ENCODE measurements at regions not wholly inside any gene's neighbourhood (a gene's known extent, or its start where the extent isn't known, plus 50 kb on each side); places are given as distances from the start of the nearest gene placed in this dataset.

- Histone ChIP-seq H3K9ac (ENCODE audit: low read length) (no peak overlapping the region), H3F3A (ENCODE audit: low read length, unreplicated experiment) (no peaks in the 10 kb centered on the region), H3K9me2 (replicated peaks; ENCODE audit: low read length) (no peaks in the 10 kb centered on the region), H3K36me3 (ENCODE audit: low read depth, low read length) (no peaks in the 10 kb centered on the region), H3K79me2 (ENCODE audit: low read length) (no peaks in the 10 kb centered on the region), H3K9me3 (ENCODE audit: low read length) (no peaks in the 10 kb centered on the region), H3K27me3 (ENCODE audit: low read length) (no peaks in the 10 kb centered on the region), H3K4me3 (ENCODE audit: low read length) (no peak overlapping the region), H4K20me1 (ENCODE audit: low read length) (no peaks in the 10 kb centered on the region), H3K4me2 (ENCODE audit: low read length) (no peak overlapping the region), H3K4me1 (ENCODE audit: insufficient read depth, low read length) (no peaks in the 10 kb centered on the region), H3K27ac (ENCODE audit: low read length) (no peak overlapping the region), H2AFZ (ENCODE audit: low read length) (no peak overlapping the region)
- POLR2A ChIA-PET (ENCODE audit: unreplicated experiment) = no interaction called here
- no peak for DNase-seq
- ATAC-seq = no peak
- no TSS peak for BruUV-seq (replicated peaks)
- intact Hi-C loops (cut with micrococcal nuclease) = no loop called here
- TF ChIP-seq, protein P1, sequence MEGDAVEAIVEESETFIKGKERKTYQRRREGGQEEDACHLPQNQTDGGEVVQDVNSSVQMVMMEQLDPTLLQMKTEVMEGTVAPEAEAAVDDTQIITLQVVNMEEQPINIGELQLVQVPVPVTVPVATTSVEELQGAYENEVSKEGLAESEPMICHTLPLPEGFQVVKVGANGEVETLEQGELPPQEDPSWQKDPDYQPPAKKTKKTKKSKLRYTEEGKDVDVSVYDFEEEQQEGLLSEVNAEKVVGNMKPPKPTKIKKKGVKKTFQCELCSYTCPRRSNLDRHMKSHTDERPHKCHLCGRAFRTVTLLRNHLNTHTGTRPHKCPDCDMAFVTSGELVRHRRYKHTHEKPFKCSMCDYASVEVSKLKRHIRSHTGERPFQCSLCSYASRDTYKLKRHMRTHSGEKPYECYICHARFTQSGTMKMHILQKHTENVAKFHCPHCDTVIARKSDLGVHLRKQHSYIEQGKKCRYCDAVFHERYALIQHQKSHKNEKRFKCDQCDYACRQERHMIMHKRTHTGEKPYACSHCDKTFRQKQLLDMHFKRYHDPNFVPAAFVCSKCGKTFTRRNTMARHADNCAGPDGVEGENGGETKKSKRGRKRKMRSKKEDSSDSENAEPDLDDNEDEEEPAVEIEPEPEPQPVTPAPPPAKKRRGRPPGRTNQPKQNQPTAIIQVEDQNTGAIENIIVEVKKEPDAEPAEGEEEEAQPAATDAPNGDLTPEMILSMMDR (conservative IDR thresholded peaks at IDR 0.05; ENCODE audit: low read depth, low read length) = no peak
- TF ChIP-seq EZH2 (IDR thresholded peaks at IDR 0.05; ENCODE audit: low read length, unreplicated experiment) = no peak
- no peak for TF ChIP-seq EZH2phosphoT487 (IDR thresholded peaks at IDR 0.05; ENCODE audit: borderline replicate concordance, low read length)
- CTCF ChIA-PET = no interaction called here
Measured at GRCh38 chr12:126163984-126164383, 1098.7 kb downstream of the AACS start.

- ChIA-PET CTCF (no interaction called here), POLR2A (ENCODE audit: unreplicated experiment) (no interaction called here)
- intact Hi-C loops (cut with micrococcal nuclease) = no loop called here
- no peak overlapping the region for H2AFZ ChIP-seq (ENCODE audit: low read length)
- no peaks in the 10 kb centered on the region for H3K4me1 ChIP-seq (ENCODE audit: insufficient read depth, low read length)
- no peak overlapping the region for H3K9ac ChIP-seq (ENCODE audit: low read length)
- no peaks in the 10 kb centered on the region for H3K36me3 ChIP-seq (ENCODE audit: low read depth, low read length)
- no peaks in the 10 kb centered on the region for H3K9me2 ChIP-seq (replicated peaks; ENCODE audit: low read length)
- DNase-seq (no peak), ATAC-seq (no peak)
- no TSS peak for BruUV-seq (replicated peaks)
- no peaks in the 10 kb centered on the region for H4K20me1 ChIP-seq (ENCODE audit: low read length)
- no peaks in the 10 kb centered on the region for H3K79me2 ChIP-seq (ENCODE audit: low read length)
- no peaks in the 10 kb centered on the region for H3K9me3 ChIP-seq (ENCODE audit: low read length)
- TF ChIP-seq, protein P1 (conservative IDR thresholded peaks at IDR 0.05; ENCODE audit: low read depth, low read length) = no peak
- TF ChIP-seq EZH2 (IDR thresholded peaks at IDR 0.05; ENCODE audit: low read length, unreplicated experiment) = no peak
- no peaks in the 10 kb centered on the region for H3F3A ChIP-seq (ENCODE audit: low read length, unreplicated experiment)
- no peak overlapping the region for H3K4me3 ChIP-seq (ENCODE audit: low read length)
- no peak overlapping the region for H3K27ac ChIP-seq (ENCODE audit: low read length)
- H3K27me3 ChIP-seq (ENCODE audit: low read length) = peaks cover 4% of the 10 kb centered on the region; the same call in 1 of the 2 replicates
- H3K4me2 ChIP-seq (ENCODE audit: low read length) = no peak overlapping the region
Measured at GRCh38 chr12:126171937-126172559, 1106.8 kb downstream of the AACS start.

DNA sequence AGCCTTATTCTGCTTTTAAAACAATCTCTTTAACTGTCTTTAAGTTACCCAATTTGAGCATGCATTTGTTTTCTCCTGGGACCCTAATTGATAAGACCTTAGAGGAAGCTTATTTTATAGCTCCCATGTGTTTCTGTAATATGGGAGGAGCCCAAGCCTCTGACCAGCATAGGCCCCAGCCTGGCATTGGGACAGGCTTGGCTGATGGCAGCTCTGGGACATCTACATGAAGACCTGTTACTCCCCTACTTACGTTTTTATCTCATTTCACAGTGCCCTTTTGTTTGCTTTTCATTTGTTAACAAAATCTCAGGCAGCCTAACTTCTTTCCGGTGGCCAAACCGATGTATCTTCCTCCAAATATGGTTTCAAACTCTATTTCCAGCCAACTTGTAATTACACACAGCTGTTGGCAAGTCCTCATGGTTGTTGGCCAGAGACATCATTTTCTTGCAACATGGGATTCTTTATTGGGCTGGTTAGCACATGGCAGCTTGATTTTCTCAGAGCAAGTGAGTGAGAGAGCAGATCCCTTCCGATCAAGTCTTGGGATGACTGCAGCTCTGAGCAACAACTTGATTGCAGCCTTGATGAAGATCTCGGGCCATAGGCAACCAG lies 1117.5 kb downstream of the AACS start:
- BruUV-seq (replicated peaks) = no TSS peak
- Histone ChIP-seq H3K9me3 (ENCODE audit: low read length) (peaks cover 2% of the 10 kb centered on the region; the same call in 1 of the 2 replicates), H4K20me1 (ENCODE audit: low read length) (no peaks in the 10 kb centered on the region), H3K4me3 (ENCODE audit: low read length) (no peak overlapping the region), H3K27ac (ENCODE audit: low read length) (no peak overlapping the region), H3K4me1 (ENCODE audit: insufficient read depth, low read length) (no peaks in the 10 kb centered on the region), H3F3A (ENCODE audit: low read length, unreplicated experiment) (no peaks in the 10 kb centered on the region), H2AFZ (ENCODE audit: low read length) (no peak overlapping the region), H3K36me3 (ENCODE audit: low read depth, low read length) (no peaks in the 10 kb centered on the region), H3K9me2 (replicated peaks; ENCODE audit: low read length) (no peaks in the 10 kb centered on the region), H3K9ac (ENCODE audit: low read length) (no peak overlapping the region), H3K27me3 (ENCODE audit: low read length) (0 out of 2 replicates have a peak, but pooled peaks cover 3% of the 10 kb centered on the region), H3K4me2 (ENCODE audit: low read length) (no peak overlapping the region), H3K79me2 (ENCODE audit: low read length) (no peaks in the 10 kb centered on the region)
- TF ChIP-seq, protein P1 (conservative IDR thresholded peaks at IDR 0.05; ENCODE audit: low read depth, low read length) = no peak
- TF ChIP-seq EZH2 (IDR thresholded peaks at IDR 0.05; ENCODE audit: low read length, unreplicated experiment) (no peak), EZH2phosphoT487 (IDR thresholded peaks at IDR 0.05; ENCODE audit: borderline replicate concordance, low read length) (no peak)
- ChIA-PET CTCF (no interaction called here), POLR2A (ENCODE audit: unreplicated experiment) (no interaction called here)
- DNase-seq (no peak), ATAC-seq (no peak)
- intact Hi-C loops (cut with micrococcal nuclease) = no loop called here

Data from PC-3 (cell line).